Activated B cell treated with CpG ODN at 0.5 μM for 24 hours (primary cell): ENCODE measurements at regions not wholly inside any gene's neighbourhood (a gene's known extent, or its start where the extent isn't known, plus 50 kb on each side); places are given as distances from the start of the nearest gene placed in this dataset.

ENCODE experiments used
- ATAC-seq: fragments of 200-7000 bp; cut with Tn5 transposase; one replicate; pipeline ENCODE4 v1.10.0; 2021; ENCODE audit warnings: low read depth, mild to moderate bottlenecking, moderate library complexity
- CTCF ChIA-PET: fragments of 350-600 bp; sonication (Branson Sonifier 250); formaldehyde crosslinking; loops from one replicate; lab custom pipeline; 2021; ENCODE audit warnings: antibody characterized with exemption; lab: Charles Lee
- POLR2A ChIA-PET: fragments of 350-600 bp; sonication (Branson Sonifier 250); formaldehyde crosslinking; loops from one replicate; lab custom pipeline; 2021; ENCODE audit warnings: antibody characterized with exemption; lab: Charles Lee
- DNase-seq: peaks from one replicate; pipeline ENCODE4 v3.0.0; 2022
- H3K27ac Mint-ChIP-seq: one replicate; pipeline ENCODE4 v1.8.0; 2020; ENCODE audit warnings: mixed read lengths
- H3K27me3 Mint-ChIP-seq: one replicate; pipeline ENCODE4 v1.8.0; 2021; ENCODE audit warnings: mixed read lengths
- H3K36me3 Mint-ChIP-seq: one replicate; pipeline ENCODE4 v1.8.0; 2021; ENCODE audit warnings: low read depth, mixed read lengths
- H3K4me1 Mint-ChIP-seq: one replicate; pipeline ENCODE4 v1.8.0; 2021; ENCODE audit warnings: mixed read lengths
- H3K4me3 Mint-ChIP-seq: one replicate; pipeline ENCODE4 v1.8.0; 2020; ENCODE audit warnings: mild to moderate bottlenecking, mixed read lengths
- H3K9me3 Mint-ChIP-seq: one replicate; pipeline ENCODE4 v1.8.0; 2020; ENCODE audit warnings: mixed read lengths
- intact Hi-C: fragments of 100-400 bp; cut with micrococcal nuclease; formaldehyde crosslinking; loops from one replicate; pipeline ENCODE4 v1.15.1; 2024
- TF ChIP-seq, protein P1 (sequence below): fragments of 200-600 bp; IDR thresholded peaks from one replicate; pipeline ENCODE4 v1.8.0; 2022; ENCODE audit warnings: antibody characterized with exemption, mild to moderate bottlenecking

DNA sequence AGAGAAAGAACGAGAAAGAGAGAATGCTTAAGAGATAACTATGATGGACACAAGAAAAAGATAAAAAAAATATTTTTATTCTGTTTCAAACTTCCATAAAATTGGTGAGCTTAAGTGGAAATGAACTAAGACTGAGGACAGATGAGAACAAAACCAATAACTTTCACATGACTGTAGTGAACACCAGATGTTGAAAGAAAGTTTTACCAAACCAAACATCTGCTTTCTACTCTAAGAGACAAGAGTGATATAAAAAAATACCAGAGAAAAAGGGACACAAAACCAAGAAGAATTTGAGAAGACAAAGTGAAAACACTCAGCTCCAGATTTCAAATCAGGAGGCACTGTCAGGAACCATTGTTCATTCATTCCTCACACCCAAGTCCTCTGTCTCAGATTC lies 147.9 kb downstream of the IMPG2 start:
- H3K9me3 Mint-ChIP-seq: no peaks in the 10 kb centered on the region
- H3K36me3 Mint-ChIP-seq: no peaks in the 10 kb centered on the region
- intact Hi-C loops: no loop called here
- ATAC-seq: no peak
- POLR2A ChIA-PET: no interaction called here
- no peak overlapping the region for H3K4me3 Mint-ChIP-seq
- TF ChIP-seq, protein P1, sequence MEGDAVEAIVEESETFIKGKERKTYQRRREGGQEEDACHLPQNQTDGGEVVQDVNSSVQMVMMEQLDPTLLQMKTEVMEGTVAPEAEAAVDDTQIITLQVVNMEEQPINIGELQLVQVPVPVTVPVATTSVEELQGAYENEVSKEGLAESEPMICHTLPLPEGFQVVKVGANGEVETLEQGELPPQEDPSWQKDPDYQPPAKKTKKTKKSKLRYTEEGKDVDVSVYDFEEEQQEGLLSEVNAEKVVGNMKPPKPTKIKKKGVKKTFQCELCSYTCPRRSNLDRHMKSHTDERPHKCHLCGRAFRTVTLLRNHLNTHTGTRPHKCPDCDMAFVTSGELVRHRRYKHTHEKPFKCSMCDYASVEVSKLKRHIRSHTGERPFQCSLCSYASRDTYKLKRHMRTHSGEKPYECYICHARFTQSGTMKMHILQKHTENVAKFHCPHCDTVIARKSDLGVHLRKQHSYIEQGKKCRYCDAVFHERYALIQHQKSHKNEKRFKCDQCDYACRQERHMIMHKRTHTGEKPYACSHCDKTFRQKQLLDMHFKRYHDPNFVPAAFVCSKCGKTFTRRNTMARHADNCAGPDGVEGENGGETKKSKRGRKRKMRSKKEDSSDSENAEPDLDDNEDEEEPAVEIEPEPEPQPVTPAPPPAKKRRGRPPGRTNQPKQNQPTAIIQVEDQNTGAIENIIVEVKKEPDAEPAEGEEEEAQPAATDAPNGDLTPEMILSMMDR: no peak
- no peaks in the 10 kb centered on the region for H3K4me1 Mint-ChIP-seq
- H3K27me3 Mint-ChIP-seq: peaks cover 3% of the 10 kb centered on the region
- no peak overlapping the region for H3K27ac Mint-ChIP-seq
- CTCF ChIA-PET: no interaction called here
- DNase-seq: no peak

DNA sequence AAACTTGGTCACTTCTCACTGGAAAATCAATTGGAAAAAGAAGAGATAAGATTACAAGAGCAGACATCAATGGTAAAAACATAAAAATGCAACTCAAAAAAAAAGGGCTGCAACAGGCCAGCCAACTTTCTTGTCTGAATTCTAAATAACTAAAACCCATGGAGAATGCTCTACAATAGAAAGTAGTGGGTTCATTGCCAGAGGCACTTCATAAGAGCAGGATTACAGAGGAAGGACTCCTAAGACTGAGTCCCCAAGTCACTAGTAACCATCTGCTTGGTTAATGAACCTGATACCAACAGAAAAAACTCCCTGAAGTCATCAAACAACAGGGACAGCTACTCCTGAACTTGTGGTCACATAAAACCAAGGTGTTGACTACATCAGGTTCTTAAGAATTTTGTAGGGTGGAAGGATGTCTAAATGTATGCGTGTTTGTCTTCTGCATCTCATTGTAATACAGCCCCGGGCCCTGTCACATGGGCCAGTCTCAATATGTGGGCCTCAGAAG lies 148.6 kb downstream of the IMPG2 start:
- ChIA-PET POLR2A (no interaction called here), CTCF (no interaction called here)
- no peak overlapping the region for H3K4me3 Mint-ChIP-seq
- ATAC-seq (no peak), DNase-seq (no peak)
- H3K36me3 Mint-ChIP-seq: no peaks in the 10 kb centered on the region
- no peaks in the 10 kb centered on the region for H3K4me1 Mint-ChIP-seq
- H3K9me3 Mint-ChIP-seq: no peaks in the 10 kb centered on the region
- intact Hi-C loops: no loop called here
- H3K27ac Mint-ChIP-seq: no peak overlapping the region
- TF ChIP-seq, protein P1: no peak
- H3K27me3 Mint-ChIP-seq: peaks cover 3% of the 10 kb centered on the region

DNA sequence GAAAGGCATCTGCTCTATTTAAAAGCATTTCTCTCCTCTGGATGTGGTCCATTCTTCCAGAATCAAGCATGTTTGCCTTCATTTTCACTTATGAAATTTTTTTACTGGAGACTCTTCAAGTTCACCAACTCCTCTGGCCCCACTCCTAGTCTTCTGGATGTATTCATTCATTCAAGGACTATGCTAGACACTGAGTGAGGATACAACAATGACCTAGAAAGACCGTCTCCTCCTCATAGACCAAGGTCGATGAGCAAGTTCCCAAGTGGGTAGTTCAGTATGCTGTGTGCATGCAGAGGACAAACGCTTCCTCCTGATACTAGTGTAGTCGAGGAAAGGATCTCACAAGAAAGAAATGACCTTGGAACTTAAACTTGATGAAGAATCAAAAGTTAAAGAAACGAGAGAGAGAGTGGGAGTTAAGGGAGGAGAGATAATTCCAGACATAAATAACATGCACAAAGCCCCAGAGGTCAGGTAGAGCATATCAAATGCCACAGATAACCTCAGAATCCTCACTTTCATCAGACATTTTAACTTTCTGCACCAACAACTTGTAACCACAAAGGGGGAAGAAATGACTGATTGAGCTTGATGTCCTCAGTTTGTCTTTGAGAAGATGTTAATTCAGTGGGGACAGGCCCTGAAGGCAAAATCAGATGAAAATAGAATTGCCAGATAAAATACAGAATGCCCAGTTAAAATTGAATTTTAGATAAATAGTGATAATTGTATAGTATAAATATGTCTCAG lies 149.4 kb downstream of the IMPG2 start:
- H3K4me3 Mint-ChIP-seq: no peak overlapping the region
- no peaks in the 10 kb centered on the region for H3K9me3 Mint-ChIP-seq
- ATAC-seq (no peak), DNase-seq (no peak)
- intact Hi-C loops: no loop called here
- H3K27ac Mint-ChIP-seq: no peak overlapping the region
- TF ChIP-seq, protein P1: no peak
- no peaks in the 10 kb centered on the region for H3K36me3 Mint-ChIP-seq
- no peaks in the 10 kb centered on the region for H3K4me1 Mint-ChIP-seq
- POLR2A ChIA-PET: no interaction called here
- peaks cover 3% of the 10 kb centered on the region for H3K27me3 Mint-ChIP-seq
- CTCF ChIA-PET: no interaction called here

DNA sequence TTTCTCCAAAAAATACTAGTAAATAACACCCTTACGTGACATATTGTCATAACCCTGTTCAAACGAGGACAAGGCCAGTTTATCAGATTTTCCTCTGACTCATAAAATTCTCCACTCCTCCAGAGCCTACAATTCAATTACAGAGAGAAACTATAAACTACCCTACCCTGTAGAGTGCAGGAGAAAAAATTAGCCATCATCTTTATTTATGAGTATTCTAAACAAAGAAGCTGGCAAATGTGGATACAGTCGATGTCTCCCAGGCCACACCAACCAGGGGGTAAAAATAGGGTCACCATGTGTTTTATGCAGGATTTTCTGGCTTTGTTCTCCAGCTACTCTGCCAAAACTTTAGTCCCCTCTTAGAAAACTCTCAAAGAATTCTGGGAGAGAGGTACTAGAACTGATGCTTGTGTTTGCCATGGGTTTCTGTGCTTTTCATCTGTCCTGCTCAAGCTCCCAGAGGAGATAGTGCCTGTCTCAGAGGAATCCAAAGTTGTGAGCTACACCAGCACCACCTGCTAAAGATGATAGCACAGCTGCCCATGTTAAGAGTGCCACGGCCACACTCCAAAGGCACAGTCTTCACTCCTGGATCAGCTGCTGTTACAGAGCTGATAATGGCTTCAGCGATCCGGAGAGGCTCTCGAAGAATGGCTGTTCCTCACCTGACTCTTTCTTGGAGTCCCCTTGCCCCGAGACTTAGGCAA lies 150.2 kb downstream of the IMPG2 start:
- Mint-ChIP-seq H3K4me1 (no peaks in the 10 kb centered on the region), H3K4me3 (no peak overlapping the region), H3K9me3 (no peaks in the 10 kb centered on the region), H3K27ac (no peak overlapping the region), H3K36me3 (no peaks in the 10 kb centered on the region), H3K27me3 (peaks cover 3% of the 10 kb centered on the region)
- no peak for ATAC-seq
- CTCF ChIA-PET: no interaction called here
- POLR2A ChIA-PET: no interaction called here
- TF ChIP-seq, protein P1: no peak
- intact Hi-C loops: no loop called here
- no peak for DNase-seq

DNA sequence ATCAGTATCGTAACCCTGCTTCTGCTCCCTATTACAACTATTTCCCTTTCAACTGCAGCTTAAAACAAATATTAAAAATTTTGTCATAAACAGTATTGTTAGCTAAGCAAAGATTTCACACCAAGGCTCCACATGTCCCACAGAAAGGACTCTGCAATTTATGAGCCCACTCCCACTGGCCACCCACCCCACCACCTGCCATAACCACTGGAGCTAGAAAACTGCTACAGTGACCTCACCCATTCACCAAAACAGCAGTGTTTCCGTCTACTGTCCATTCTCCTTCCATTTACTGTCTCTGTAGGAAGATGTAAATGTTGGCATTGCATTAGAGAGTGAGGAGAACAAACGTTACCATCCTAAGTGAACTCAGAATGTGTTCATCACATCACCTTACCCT lies 150.9 kb downstream of the IMPG2 start:
- H3K9me3 Mint-ChIP-seq: no peaks in the 10 kb centered on the region
- DNase-seq (no peak), ATAC-seq (no peak)
- ChIA-PET POLR2A (no interaction called here), CTCF (no interaction called here)
- TF ChIP-seq, protein P1: no peak
- H3K4me3 Mint-ChIP-seq: no peak overlapping the region
- intact Hi-C loops: no loop called here
- H3K27me3 Mint-ChIP-seq: peaks cover 3% of the 10 kb centered on the region
- no peak overlapping the region for H3K27ac Mint-ChIP-seq
- no peaks in the 10 kb centered on the region for H3K36me3 Mint-ChIP-seq
- no peaks in the 10 kb centered on the region for H3K4me1 Mint-ChIP-seq
